OCI-LY3 (cell line): ENCODE measurements at regions not wholly inside any gene's neighbourhood (a gene's known extent, or its start where the extent isn't known, plus 50 kb on each side); places are given as distances from the start of the nearest gene placed in this dataset.

Experiments used
- H2AFZ ChIP-seq: fragments of 200-600, 300-600 bp; shearing (Covaris generic); 2 replicates; pipeline ENCODE4 v1.6.0; 2014; ENCODE audit warnings: antibody characterized with exemption, low read depth, low read length
- H3K27ac ChIP-seq: fragments of 200-600, 300-600 bp; sonication (generic); 2 replicates; pipeline ENCODE4 v1.5.1; 2014; ENCODE audit warnings: mild to moderate bottlenecking, low read length, moderate library complexity, mixed read lengths
- H3K27me3 ChIP-seq: fragments of 200-600, 300-600 bp; sonication (generic); 2 replicates; pipeline ENCODE4 v1.6.1; 2014; ENCODE audit warnings: low read depth, low read length, mixed read lengths
- H3K36me3 ChIP-seq: fragments of 200-600, 300-600 bp; sonication (generic); replicated peaks from 2 replicates; pipeline ENCODE3; 2014; ENCODE audit warnings: low read depth, low read length, mixed read lengths
- H3K4me1 ChIP-seq: fragments of 300-600, 200-600 bp; sonication (generic); 2 replicates; pipeline ENCODE4 v1.6.1; 2014; ENCODE audit warnings: low read length, mixed read lengths
- H3K4me2 ChIP-seq: fragments of 200-600, 300-600 bp; sonication (generic); 2 replicates; pipeline ENCODE4 v1.6.1; 2014; ENCODE audit warnings: low read length, mixed read lengths
- H3K4me3 ChIP-seq: fragments of 300-600, 200-600 bp; sonication (generic); 2 replicates; pipeline ENCODE4 v1.5.1; 2014; ENCODE audit warnings: antibody characterized with exemption, mild to moderate bottlenecking, low read length, moderate library complexity
- H3K79me2 ChIP-seq: fragments of 300-600, 200-600 bp; shearing (Covaris generic); 2 replicates; pipeline ENCODE4 v1.6.1; 2014; ENCODE audit warnings: mild to moderate bottlenecking, low read length, mixed read lengths
- H3K9ac ChIP-seq: fragments of 300-600, 200-600 bp; shearing (Covaris generic); 2 replicates; pipeline ENCODE4 v1.6.0; 2014; ENCODE audit warnings: mild to moderate bottlenecking, low read length, moderate library complexity
- H3K9me3 ChIP-seq: fragments of 200-600, 300-600 bp; shearing (Covaris generic); 2 replicates; pipeline ENCODE4 v1.6.1; 2014; ENCODE audit warnings: low read length, mixed read lengths; ENCODE audit not compliant: insufficient read depth
- H4K20me1 ChIP-seq: fragments of 200-600, 300-600 bp; sonication (generic); 2 replicates; pipeline ENCODE4 v1.6.1; 2016; ENCODE audit warnings: low read length, mixed read lengths; ENCODE audit not compliant: insufficient read depth
- CTCF ChIP-seq: fragments of 200-600, 300-600 bp; sonication (generic); IDR thresholded peaks from 2 replicates; pipeline ENCODE4 v1.5.1; 2014; ENCODE audit warnings: antibody characterized with exemption, low read length, low read depth
- EZH2phosphoT487 ChIP-seq: fragments of 200-600 bp; shearing (Covaris generic); IDR thresholded peaks from 2 replicates; pipeline ENCODE4 v1.6.1; 2018; ENCODE audit warnings: antibody characterized with exemption, mixed run types, low read depth

DNA sequence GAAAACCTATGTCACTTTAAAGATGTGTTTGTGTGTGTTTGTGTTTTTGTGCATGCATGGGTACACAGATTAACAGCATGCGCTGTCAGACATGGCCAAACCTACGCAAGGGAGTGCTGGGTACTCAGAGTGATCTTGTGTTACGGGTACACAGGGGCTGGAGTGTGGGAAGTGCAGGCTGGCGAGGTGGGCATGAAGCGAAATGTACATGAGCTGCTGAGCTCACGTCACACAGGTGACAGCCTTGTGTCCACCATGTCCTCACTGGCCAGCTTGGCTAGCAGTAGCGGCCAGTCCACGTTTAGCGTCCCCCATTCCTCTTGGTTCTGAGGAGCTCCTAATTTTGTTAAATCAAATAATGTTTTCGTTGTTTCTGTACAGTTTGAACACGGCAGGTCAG is 979.7 kb upstream of the TMEM132C start:
- Histone ChIP-seq H3K36me3 (no peaks in the 10 kb centered on the region), H3K9me3 (no peaks in the 10 kb centered on the region), H3K4me2 (no peak overlapping the region), H3K27me3 (0 out of 2 replicates have a peak, but pooled peaks cover 2% of the 10 kb centered on the region), H2AFZ (no peak overlapping the region), H3K4me3 (no peak overlapping the region), H3K9ac (no peak overlapping the region), H3K27ac (no peak overlapping the region), H4K20me1 (no peaks in the 10 kb centered on the region), H3K79me2 (no peaks in the 10 kb centered on the region), H3K4me1 (no peaks in the 10 kb centered on the region)
- TF ChIP-seq CTCF: no peak
- TF ChIP-seq EZH2phosphoT487: no peak

DNA sequence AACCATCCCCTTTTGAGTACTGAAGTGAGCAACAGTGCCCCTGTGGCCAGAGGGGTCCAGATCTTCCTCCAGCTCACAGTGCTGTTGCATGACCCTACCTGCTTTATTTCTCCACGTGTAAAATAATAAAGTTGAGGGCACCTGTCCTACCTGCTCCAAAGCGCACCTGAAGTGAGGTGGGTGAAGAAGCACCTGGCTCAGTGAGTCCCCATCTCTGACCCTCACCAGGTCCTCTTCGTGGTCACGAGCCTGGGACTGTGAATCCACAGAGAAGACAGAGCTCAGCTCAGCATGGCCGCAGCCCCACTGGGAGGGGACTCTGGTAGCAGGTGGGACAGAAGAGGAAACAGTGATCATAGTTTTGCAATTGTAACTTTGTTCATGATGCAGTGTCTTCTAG is 976.7 kb upstream of the TMEM132C start:
- Histone ChIP-seq H2AFZ (no peak overlapping the region), H3K9ac (no peak overlapping the region), H3K9me3 (no peaks in the 10 kb centered on the region), H3K27me3 (no peaks in the 10 kb centered on the region), H3K36me3 (no peaks in the 10 kb centered on the region), H3K27ac (no peak overlapping the region), H4K20me1 (no peaks in the 10 kb centered on the region), H3K4me1 (no peaks in the 10 kb centered on the region), H3K4me2 (no peak overlapping the region), H3K79me2 (no peaks in the 10 kb centered on the region), H3K4me3 (no peak overlapping the region)
- TF ChIP-seq CTCF (no peak), EZH2phosphoT487 (no peak)

- peaks cover 1% of the 10 kb centered on the region; the same call in 1 of the 2 replicates for H3K27me3 ChIP-seq
- no peaks in the 10 kb centered on the region for H3K36me3 ChIP-seq
- H3K4me3 ChIP-seq: no peak overlapping the region
- H2AFZ ChIP-seq: no peak overlapping the region
- TF ChIP-seq EZH2phosphoT487 (no peak), CTCF (no peak)
- no peak overlapping the region for H3K27ac ChIP-seq
- no peaks in the 10 kb centered on the region for H3K9me3 ChIP-seq
- no peaks in the 10 kb centered on the region for H3K4me1 ChIP-seq
- no peak overlapping the region for H3K4me2 ChIP-seq
- no peak overlapping the region for H3K9ac ChIP-seq
- H4K20me1 ChIP-seq: no peaks in the 10 kb centered on the region
- H3K79me2 ChIP-seq: no peaks in the 10 kb centered on the region
Observed at GRCh38 chr12:127292736-127293135, 974.2 kb upstream of the TMEM132C start.

DNA sequence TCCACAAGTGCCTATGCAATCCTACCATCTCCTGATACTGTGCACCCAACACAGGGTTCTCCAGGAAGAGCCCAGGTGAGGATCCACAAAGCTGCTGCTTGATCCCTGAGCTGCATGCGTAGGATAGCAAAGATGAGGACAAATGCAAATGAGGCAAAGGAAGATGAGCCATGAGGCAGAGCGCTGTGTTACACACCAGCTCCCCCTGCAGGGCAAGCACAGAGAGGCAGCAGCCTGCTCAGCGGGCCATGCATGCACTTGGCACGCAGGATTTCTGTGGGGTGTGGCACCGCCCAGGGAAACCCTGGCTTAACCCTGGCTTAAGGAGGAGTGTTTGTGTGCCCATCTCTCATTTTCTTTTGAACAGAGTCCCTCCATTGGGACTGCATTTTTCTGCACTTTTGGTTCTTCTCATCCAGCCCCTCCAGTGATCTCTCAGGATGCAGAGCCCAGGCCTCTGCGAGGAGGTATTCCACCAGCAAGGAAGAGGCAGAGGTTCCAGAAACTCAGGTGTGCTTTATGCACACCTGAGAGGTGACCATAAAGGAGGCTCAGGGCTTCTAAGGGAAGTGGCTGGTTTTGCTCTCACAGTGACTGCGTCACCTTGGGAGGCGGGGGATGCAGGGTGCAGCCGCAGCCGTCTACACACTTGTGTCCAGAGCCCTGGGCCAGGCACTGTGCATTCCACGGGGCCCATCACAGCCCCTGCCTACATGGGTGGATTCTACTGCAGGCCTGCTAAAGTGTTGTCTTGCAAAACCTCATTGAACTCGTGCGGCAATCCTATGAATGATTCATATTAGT is 973.3 kb upstream of the TMEM132C start:
- H3K9ac ChIP-seq: no peak overlapping the region
- H2AFZ ChIP-seq: no peak overlapping the region
- no peak for TF ChIP-seq EZH2phosphoT487
- TF ChIP-seq CTCF: peak; percentile 63

More for the DNA sequence above, 973.3 kb upstream of the TMEM132C start:
- H3K4me2 ChIP-seq: no peak overlapping the region
- H3K27me3 ChIP-seq: peaks cover 6% of the 10 kb centered on the region
- H3K4me1 ChIP-seq: no peaks in the 10 kb centered on the region
- no peaks in the 10 kb centered on the region for H3K9me3 ChIP-seq
- H3K36me3 ChIP-seq: no peaks in the 10 kb centered on the region
- no peaks in the 10 kb centered on the region for H4K20me1 ChIP-seq
- H3K27ac ChIP-seq: no peak overlapping the region
- no peak overlapping the region for H3K4me3 ChIP-seq
- no peaks in the 10 kb centered on the region for H3K79me2 ChIP-seq
